ENCODE measurements at regions not wholly inside any gene's neighbourhood (a gene's known extent, or its start where the extent isn't known, plus 50 kb on each side); places are given as distances from the start of the nearest gene placed in this dataset.
"Not testable (repeated sequence)": the region's sequence is repeated elsewhere in the genome, so short reads cannot be mapped to it uniquely, and the experiment has no call there.

- CTCF ChIA-PET = no interaction called here
- H3K36me3 Mint-ChIP-seq = no peaks in the 10 kb centered on the region
- no peak overlapping the region for H3K4me3 Mint-ChIP-seq
- no peaks in the 10 kb centered on the region for H3K4me1 Mint-ChIP-seq (ENCODE audit: low read depth)
- intact Hi-C loops (cut with micrococcal nuclease) = no loop called here
- H3K9me3 Mint-ChIP-seq = no peaks in the 10 kb centered on the region
- no peak overlapping the region for H3K27ac Mint-ChIP-seq
- no peak for DNase-seq
- H3K27me3 Mint-ChIP-seq = peaks cover 11% of the 10 kb centered on the region
- POLR2A ChIA-PET = no interaction called here
These were observed 135.5 kb upstream of the CDKN3 start for GRCh38 chr14:54261283-54261682.

DNA sequence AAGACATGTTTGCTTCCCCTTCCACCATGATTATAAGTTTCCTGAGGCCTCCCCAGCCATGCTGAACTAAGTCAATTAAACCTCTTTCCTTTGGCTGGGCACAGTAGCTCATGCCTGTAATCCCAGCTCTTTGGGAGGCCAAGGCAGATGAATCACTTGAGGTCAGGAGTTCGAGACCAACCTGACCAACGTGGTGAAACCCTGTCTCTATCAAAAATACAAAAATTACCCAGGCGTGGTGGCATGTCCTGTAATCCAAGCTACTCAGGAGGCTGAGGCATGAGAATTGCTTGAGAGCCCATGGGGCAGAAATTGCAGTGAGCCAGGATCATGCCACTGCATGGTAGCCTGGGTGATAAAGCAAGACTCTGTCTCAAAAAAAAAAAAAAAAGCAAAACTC is 130.2 kb upstream of the CDKN3 start:
- CTCF ChIA-PET; H3K9me3 Mint-ChIP-seq; H3K27me3 Mint-ChIP-seq; POLR2A ChIA-PET; DNase-seq; intact Hi-C loops (cut with micrococcal nuclease); H3K27ac Mint-ChIP-seq; H3K4me3 Mint-ChIP-seq; H3K4me1 Mint-ChIP-seq (ENCODE audit: low read depth); H3K36me3 Mint-ChIP-seq: not testable (repeated sequence)

DNA sequence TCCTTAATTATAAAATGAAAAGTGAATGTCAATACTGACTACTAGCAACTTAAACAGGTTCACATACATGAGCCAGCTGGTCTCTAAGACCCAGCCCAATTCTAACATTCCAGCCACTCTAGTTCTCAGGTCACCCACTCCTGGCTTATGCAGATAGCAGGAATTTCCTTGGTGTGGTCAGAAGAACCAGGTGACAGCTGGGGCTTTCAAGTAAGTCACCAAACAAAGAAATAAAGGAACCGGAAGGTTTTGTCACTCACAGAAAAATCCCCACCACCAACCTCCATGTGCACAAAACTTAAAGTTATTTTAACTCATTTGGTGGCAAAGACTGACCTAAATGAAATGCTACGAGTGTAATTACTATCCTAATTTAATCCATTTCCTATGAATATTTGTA is 129.6 kb upstream of the CDKN3 start:
- Mint-ChIP-seq H3K9me3 (no peaks in the 10 kb centered on the region), H3K27me3 (peaks cover 9% of the 10 kb centered on the region), H3K4me3 (no peak overlapping the region), H3K27ac (no peak overlapping the region), H3K36me3 (no peaks in the 10 kb centered on the region), H3K4me1 (ENCODE audit: low read depth) (peaks cover 3% of the 10 kb centered on the region)
- no peak for DNase-seq
- ChIA-PET POLR2A (no interaction called here), CTCF (no interaction called here)
- intact Hi-C loops (cut with micrococcal nuclease) = no loop called here

DNA sequence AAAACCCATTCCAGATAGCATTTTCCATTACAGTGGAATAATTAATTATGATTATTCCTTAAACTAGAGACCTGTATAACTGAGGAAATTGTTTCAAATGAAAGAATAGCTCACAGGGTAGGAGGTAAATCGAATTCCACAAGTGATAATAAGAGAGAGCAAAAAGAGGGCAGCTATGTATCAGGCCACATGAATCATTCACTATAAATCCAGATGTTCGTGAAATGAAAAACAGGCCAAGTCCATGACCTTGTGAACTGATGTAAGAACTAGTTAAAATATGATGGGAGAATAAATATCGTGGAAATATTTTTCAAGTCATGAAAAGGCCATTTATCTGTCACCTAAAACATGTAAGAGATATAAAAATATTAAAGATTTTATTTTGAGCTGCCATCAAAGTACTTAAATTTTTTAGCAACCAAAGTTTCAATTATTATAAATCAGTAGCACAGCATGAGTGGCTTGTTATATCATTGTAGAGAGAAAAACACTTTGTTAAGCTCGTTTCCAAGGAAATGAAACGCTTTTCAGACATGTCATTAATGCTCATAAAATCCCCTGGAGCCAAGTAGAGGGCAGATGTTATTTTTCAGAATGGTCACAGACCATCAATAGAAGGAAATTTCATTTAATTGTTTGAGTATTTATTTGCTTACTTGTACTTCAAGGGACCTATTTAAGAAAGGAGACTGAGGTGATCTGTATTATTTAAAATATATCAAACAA is 120.6 kb upstream of the CDKN3 start:
- intact Hi-C loops (cut with micrococcal nuclease) = no loop called here
- no peak overlapping the region for H3K27ac Mint-ChIP-seq
- ChIA-PET CTCF (interaction anchor here (0.8 kb wide), 1 partner anchor 320 kb away, joined by 3 read pairs; the partner anchor contains the start of gene BMP4), POLR2A (no interaction called here)
- no peak overlapping the region for H3K4me3 Mint-ChIP-seq
- H3K9me3 Mint-ChIP-seq = no peaks in the 10 kb centered on the region
- peaks cover 2% of the 10 kb centered on the region for H3K27me3 Mint-ChIP-seq
- no peak for DNase-seq
- no peaks in the 10 kb centered on the region for H3K4me1 Mint-ChIP-seq (ENCODE audit: low read depth)
- no peaks in the 10 kb centered on the region for H3K36me3 Mint-ChIP-seq

DNA sequence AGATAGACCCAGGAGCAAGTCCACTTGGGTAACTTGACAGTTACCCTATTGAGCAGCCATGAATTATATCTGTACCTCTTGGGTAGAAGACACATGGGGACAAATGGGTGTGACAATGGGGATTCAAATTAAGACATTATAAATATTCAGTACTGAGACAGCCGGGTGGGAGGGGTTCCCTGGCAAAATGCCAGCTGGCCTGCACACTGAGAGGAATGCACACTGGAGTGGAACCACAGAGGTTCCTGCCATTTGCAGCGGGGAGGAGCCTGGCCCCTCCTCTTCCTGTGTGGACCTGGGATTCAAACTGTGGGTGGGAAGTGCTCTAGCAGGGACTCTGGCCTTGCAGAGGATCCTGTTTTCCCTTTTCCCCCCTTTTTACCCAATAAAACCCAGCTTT is 118.7 kb upstream of the CDKN3 start:
- Mint-ChIP-seq H3K27ac (no peak overlapping the region), H3K36me3 (no peaks in the 10 kb centered on the region), H3K9me3 (no peaks in the 10 kb centered on the region), H3K4me1 (ENCODE audit: low read depth) (no peaks in the 10 kb centered on the region), H3K4me3 (no peak overlapping the region), H3K27me3 (peaks cover 2% of the 10 kb centered on the region)
- intact Hi-C loops (cut with micrococcal nuclease) = no loop called here
- no peak for DNase-seq
- POLR2A ChIA-PET = no interaction called here
- CTCF ChIA-PET = no interaction called here

DNA sequence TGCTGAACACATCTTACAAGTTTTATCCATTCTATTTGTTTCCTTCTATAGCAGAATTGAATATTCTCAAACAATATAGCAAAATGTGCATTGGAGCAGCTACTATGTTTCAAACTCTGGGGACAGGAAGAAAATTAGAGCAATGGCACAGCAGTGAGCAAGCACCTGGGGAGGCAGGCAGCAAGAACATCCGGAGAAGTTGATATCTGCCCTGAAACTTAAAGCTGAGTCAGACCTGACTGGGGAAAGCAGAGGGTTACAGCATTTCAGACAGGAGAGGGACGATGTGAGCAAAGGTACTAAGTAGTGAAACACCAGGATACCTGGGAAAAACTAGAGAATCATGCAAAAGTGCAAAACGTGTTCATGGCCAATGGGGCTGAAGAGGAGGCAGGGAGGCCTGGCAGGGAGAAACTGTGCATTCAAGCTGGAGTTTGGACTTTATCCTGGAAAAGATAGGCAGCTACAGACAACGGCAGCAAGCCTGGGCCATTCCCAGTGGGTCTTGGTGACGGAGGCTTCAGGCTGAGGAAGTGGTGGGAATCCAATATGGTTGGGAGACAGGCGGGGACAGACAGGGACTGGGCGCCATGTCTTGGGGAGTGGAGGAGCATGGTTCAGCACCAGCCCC is 118.0 kb upstream of the CDKN3 start:
- DNase-seq = no peak
- Mint-ChIP-seq H3K4me1 (ENCODE audit: low read depth) (no peaks in the 10 kb centered on the region), H3K36me3 (no peaks in the 10 kb centered on the region), H3K27me3 (peaks cover 2% of the 10 kb centered on the region), H3K27ac (no peak overlapping the region), H3K9me3 (no peaks in the 10 kb centered on the region), H3K4me3 (no peak overlapping the region)
- intact Hi-C loops (cut with micrococcal nuclease) = no loop called here
- POLR2A ChIA-PET = interaction anchor here (0.6 kb wide), 1 partner anchor 14 kb away, joined by 3 read pairs; no protein-coding TSS in a partner anchor
- CTCF ChIA-PET = no interaction called here

DNA sequence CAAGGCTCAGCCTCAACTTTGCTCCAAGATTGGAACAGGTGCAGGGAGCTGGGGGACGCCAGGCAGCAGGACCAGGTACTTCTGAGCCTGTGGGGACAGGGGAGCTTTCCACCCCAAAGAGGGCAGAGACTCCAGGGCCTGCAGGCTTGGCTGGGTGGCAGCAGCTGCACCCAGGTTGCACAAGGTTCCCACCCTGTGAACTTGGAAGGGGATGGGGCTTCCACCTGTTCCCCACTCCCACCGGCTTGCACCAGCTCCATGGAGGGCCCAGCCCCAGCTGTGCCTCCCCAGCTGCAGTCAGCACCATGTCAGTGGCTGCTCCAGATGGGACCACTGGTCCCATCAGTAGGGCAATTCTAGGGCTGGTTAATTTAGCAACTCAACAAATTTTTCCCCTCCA is 114.0 kb upstream of the CDKN3 start:
- Mint-ChIP-seq H3K36me3 (no peaks in the 10 kb centered on the region), H3K9me3 (no peaks in the 10 kb centered on the region), H3K4me3 (no peak overlapping the region), H3K27me3 (peaks cover 3% of the 10 kb centered on the region), H3K27ac (no peak overlapping the region), H3K4me1 (ENCODE audit: low read depth) (no peaks in the 10 kb centered on the region)
- no peak for DNase-seq
- CTCF ChIA-PET = no interaction called here
- intact Hi-C loops (cut with micrococcal nuclease) = no loop called here
- POLR2A ChIA-PET = no interaction called here

DNA sequence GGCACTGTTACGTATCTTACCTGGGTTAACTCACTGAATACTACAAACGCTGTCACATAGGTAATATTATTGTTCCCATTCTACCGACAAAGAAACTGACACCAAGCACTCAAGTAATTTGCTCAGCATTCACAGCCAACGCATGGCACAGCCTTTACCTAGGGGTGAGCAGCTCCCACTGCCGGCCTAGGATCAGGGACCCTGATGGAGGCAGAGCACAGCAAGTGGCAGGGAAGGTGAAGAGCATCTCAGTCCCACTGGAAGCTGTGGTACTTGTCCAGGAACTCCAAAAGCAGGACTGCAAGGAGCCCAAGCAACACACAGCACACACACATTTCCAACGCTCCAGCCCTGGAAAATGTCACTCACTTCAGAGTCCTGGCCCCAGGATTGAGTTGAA is 111.8 kb upstream of the CDKN3 start:
- Mint-ChIP-seq H3K27me3 (peaks cover 3% of the 10 kb centered on the region), H3K9me3 (no peaks in the 10 kb centered on the region), H3K4me1 (ENCODE audit: low read depth) (no peaks in the 10 kb centered on the region), H3K27ac (no peak overlapping the region), H3K36me3 (no peaks in the 10 kb centered on the region), H3K4me3 (no peak overlapping the region)
- intact Hi-C loops (cut with micrococcal nuclease) = no loop called here
- ChIA-PET CTCF (no interaction called here), POLR2A (no interaction called here)
- DNase-seq = no peak

DNA sequence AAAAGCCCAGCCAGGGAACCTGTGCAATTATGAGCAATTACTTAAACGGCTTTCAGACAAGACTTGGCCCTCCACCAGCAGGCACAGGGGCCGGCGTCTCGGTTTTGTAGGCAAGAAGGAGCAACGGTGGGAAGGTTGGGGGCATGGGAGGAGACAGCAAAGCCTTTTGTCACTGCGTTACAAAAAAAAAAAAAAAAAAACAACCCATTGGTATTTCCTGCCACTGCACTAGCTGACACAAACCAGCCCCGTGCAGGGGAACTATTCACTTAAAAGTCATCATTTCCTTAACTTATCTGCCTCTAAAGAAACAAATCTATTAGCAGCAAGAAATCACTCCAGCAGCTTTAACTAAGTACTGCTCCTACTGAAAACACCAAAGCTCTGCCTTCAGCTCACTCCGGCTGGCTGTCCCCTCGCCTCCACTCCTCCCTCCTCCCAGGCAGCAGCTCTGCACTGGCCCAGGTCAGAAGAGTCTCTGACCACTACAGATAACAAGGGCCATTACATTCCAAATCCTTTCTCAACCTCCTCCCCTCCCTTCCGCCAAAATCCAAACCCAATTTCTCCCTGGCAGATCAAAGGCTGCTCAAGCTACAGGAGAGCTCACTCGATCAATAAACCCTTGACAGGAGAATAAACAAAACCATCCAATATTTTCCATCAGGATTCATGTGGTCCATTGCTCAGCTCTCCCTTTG is 105.2 kb upstream of the CDKN3 start:
- H3K4me1 Mint-ChIP-seq (ENCODE audit: low read depth) = no peaks in the 10 kb centered on the region
- no peak overlapping the region for H3K27ac Mint-ChIP-seq
- intact Hi-C loops (cut with micrococcal nuclease) = no loop called here
- CTCF ChIA-PET = interaction anchor here (1.2 kb wide), 1 partner anchor 56 kb away, joined by 4 read pairs; no protein-coding TSS in a partner anchor
- DNase-seq = no peak
- no peak overlapping the region for H3K4me3 Mint-ChIP-seq
- POLR2A ChIA-PET = no interaction called here
- peaks cover 13% of the 10 kb centered on the region for H3K27me3 Mint-ChIP-seq
- H3K36me3 Mint-ChIP-seq = no peaks in the 10 kb centered on the region
- H3K9me3 Mint-ChIP-seq = peaks cover 2% of the 10 kb centered on the region

GRCh38 chr14:54294802-54295201 is 102.0 kb upstream of the CDKN3 start:
- Mint-ChIP-seq H3K4me3 (no peak overlapping the region), H3K27me3 (peaks cover 17% of the 10 kb centered on the region), H3K4me1 (ENCODE audit: low read depth) (no peaks in the 10 kb centered on the region), H3K36me3 (no peaks in the 10 kb centered on the region), H3K27ac (no peak overlapping the region), H3K9me3 (peaks cover 2% of the 10 kb centered on the region)
- ChIA-PET CTCF (no interaction called here), POLR2A (no interaction called here)
- DNase-seq = no peak
- intact Hi-C loops (cut with micrococcal nuclease) = no loop called here

GRCh38 chr14:54299410-54300363 is 97.1 kb upstream of the CDKN3 start:
- Mint-ChIP-seq H3K27me3 (peaks cover 16% of the 10 kb centered on the region), H3K9me3 (peaks cover 2% of the 10 kb centered on the region), H3K4me1 (ENCODE audit: low read depth) (no peaks in the 10 kb centered on the region), H3K27ac (no peak overlapping the region), H3K4me3 (no peak overlapping the region), H3K36me3 (no peaks in the 10 kb centered on the region)
- CTCF ChIA-PET = interaction anchor here (0.6 kb wide), 1 partner anchor 13 kb away, joined by 3 read pairs; no protein-coding TSS in a partner anchor
- intact Hi-C loops (cut with micrococcal nuclease) = no loop called here
- DNase-seq = no peak
- POLR2A ChIA-PET = no interaction called here

- ChIA-PET POLR2A (no interaction called here), CTCF (no interaction called here)
- H3K36me3 Mint-ChIP-seq = no peaks in the 10 kb centered on the region
- no peaks in the 10 kb centered on the region for H3K4me1 Mint-ChIP-seq (ENCODE audit: low read depth)
- H3K27me3 Mint-ChIP-seq = peaks cover 10% of the 10 kb centered on the region
- H3K9me3 Mint-ChIP-seq = no peaks in the 10 kb centered on the region
- H3K27ac Mint-ChIP-seq = no peak overlapping the region
- no peak for DNase-seq
- intact Hi-C loops (cut with micrococcal nuclease) = no loop called here
- H3K4me3 Mint-ChIP-seq = no peak overlapping the region
These were observed 95.9 kb upstream of the CDKN3 start for GRCh38 chr14:54300881-54301280.

Measured in activated CD4-positive, alpha-beta memory T cell treated with anti-CD3 and anti-CD28 coated beads for 36 hours (primary cell).